Iris pigment epithelial cell (primary cell): ENCODE measurements at regions not wholly inside any gene's neighbourhood (a gene's known extent, or its start where the extent isn't known, plus 50 kb on each side); places are given as distances from the start of the nearest gene placed in this dataset.
"Not testable (repeated sequence)": the region's sequence is repeated elsewhere in the genome, so short reads cannot be mapped to it uniquely, and the experiment has no call there.

Experiments used
- DNase-seq: peaks from one replicate; pipeline ENCODE4 v3.0.0-alpha.2; 2011; ENCODE audit warnings: low read depth

GRCh38 chr6:130557481-130558112, 191.8 kb downstream of the TMEM200A start:
- no peak for DNase-seq

GRCh38 chr6:130558131-130558530, 192.3 kb downstream of the TMEM200A start:
- DNase-seq: peak; percentile 41

GRCh38 chr6:130559166-130559565, 193.3 kb downstream of the TMEM200A start:
- DNase-seq: peak; percentile 17

GRCh38 chr6:130560231-130560630, 194.4 kb downstream of the TMEM200A start:
- DNase-seq: peak; percentile 21

DNA sequence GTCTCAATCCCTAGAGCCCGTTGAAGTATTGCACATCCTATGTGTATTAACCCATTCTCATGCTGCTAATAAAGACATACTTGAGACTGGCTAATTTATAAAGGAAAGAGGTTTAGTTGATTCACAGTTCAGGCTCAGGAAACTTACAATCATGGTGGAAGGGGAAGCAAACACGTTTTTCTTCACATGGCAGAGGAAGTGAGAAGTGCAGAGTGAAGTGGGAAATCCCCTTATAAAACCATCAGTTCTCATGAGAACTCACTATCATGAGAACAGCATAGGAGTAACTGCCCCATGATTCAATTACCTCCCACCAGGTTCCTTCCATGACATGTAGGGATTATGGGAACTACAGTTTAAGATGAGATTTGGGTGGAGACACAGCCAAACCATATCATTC, 195.3 kb downstream of the TMEM200A start:
- not testable (repeated sequence) for DNase-seq

GRCh38 chr6:130565696-130566095, 199.9 kb downstream of the TMEM200A start:
- DNase-seq: no peak

- DNase-seq: no peak
Observed at GRCh38 chr6:130574146-130574545, 208.3 kb downstream of the TMEM200A start.

- no peak for DNase-seq
Observed at GRCh38 chr6:130575557-130575956, 209.7 kb downstream of the TMEM200A start.

DNA sequence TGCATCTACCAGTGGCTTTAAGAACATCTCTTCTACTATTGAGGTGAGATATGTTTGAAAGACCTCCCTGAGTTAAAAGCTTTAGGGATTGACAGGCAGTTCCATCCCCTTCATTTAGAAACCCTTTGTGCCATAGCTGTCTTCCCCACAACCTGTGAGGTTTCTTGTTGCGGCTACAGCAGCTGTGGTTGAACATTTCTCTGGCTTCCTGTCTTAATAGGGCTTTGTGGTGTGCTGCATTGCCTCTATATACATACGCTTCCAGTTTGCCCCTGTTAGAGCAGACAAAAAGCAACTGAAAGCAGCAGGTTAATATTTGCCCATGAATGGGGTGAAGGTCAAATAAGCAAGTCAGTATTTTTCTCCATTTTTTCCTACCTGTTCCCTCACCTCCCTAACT, 210.2 kb downstream of the TMEM200A start:
- no peak for DNase-seq

DNA sequence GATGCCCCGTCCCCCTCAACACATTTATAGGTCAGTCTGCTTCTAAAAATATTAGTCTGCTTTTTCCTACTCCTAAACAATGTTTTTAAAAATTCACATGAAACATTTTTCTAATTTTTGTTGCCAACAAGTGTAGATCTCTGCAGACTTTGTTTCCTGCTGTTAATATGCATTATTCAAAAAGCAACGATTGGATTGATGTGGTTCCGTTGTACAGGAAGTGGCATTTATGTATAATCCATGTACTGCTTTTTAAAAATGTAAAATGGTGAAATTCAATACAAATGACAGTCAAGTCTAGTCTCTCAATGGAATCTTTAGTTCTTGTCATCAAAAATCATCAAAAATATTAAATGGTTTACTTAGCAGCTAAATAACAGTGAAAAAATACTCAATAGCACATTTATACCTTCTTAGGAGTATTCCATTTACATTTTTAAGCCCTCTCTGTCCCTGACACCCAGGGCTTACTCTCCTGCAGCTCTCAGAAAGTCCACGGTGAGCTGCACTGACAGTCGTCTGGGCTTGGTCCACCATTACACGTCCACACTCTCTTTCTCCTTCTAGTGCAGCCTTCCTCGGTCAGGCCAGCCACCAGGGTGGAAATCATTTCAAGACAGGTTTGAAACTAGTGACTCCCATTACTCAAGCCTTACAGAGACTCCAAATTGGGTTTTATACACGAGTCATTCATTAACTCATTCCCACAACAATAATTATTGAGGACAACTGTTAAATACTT, 211.5 kb downstream of the TMEM200A start:
- no peak for DNase-seq

DNA sequence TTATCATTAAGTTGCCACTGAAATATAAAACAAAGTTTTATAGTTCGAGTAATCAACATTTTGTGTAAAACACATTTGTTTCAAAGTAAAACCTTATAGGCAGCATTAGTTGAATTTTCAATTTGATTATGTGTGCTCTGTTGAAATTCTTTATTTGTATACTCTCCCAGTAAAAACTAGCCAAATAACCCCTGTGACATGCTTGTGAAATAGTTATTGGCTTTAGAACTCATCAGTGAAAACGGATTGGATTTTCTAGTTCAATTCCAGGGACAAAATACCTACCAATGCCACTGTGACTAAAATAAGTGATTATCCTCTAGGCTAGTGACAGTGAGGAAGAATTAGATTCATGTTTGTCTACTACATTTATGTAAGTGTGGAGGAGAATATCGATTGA, 212.9 kb downstream of the TMEM200A start:
- no peak for DNase-seq

DNA sequence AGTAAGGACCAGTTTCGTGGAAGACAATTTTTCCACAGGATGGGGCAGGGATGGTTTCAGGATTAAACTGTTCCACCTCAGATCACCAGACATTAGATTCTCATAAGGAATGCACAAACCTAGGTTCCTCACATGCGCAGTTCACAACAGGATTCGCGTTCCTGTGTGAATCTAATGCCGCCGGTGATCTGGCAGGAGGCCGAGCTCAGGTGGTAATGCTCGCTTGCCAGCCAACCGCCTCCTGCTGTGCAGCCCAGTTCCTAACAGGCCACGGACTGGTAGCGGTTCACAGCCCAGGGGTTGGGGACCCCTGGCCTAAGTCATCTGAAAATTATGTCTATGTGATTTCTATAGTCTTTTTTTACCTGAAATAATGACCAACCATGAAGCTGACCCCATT, 217.5 kb downstream of the TMEM200A start:
- no peak for DNase-seq

DNA sequence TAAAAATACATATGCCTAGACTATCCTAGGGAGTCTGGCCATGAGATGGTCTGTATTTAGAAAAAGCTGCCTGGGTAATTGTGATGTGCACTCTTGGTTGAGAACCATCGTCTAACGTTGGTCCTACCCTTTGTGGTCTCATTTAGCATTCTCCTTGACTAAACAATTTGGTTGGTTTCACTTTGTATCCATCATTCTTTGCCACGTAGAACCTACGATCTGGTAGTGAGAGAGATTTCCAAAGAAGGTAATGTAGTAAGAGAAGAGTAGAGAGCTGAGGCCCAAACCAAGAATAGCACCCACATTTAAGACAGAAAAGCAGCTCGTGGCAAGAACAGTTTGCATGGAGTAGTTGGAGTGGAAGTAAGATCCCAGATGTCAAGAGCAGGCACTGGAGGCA, 219.8 kb downstream of the TMEM200A start:
- no peak for DNase-seq

GRCh38 chr6:130587778-130588520, 222.1 kb downstream of the TMEM200A start:
- DNase-seq: peak; percentile 93

DNA sequence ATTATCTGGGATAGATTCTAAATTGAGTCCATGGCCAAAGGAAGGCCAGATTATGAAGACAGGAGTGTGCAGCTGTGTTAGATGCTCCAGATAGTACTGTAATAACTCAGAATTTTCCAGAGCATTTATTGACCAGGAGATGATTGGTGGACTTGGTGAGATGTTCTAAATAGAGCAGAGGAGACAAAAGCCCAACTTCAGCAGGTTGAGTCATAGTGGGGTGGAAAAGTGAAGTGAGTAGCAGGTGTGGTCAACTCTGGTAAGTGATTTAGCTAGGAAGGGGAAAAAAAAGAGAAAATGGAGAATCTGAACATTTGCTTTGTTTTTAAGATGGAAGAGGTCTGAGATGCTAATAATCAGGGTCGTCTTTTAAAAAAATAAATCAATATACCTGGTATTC, 227.4 kb downstream of the TMEM200A start:
- no peak for DNase-seq

GRCh38 chr6:130593948-130594347, 228.1 kb downstream of the TMEM200A start:
- DNase-seq: no peak

DNA sequence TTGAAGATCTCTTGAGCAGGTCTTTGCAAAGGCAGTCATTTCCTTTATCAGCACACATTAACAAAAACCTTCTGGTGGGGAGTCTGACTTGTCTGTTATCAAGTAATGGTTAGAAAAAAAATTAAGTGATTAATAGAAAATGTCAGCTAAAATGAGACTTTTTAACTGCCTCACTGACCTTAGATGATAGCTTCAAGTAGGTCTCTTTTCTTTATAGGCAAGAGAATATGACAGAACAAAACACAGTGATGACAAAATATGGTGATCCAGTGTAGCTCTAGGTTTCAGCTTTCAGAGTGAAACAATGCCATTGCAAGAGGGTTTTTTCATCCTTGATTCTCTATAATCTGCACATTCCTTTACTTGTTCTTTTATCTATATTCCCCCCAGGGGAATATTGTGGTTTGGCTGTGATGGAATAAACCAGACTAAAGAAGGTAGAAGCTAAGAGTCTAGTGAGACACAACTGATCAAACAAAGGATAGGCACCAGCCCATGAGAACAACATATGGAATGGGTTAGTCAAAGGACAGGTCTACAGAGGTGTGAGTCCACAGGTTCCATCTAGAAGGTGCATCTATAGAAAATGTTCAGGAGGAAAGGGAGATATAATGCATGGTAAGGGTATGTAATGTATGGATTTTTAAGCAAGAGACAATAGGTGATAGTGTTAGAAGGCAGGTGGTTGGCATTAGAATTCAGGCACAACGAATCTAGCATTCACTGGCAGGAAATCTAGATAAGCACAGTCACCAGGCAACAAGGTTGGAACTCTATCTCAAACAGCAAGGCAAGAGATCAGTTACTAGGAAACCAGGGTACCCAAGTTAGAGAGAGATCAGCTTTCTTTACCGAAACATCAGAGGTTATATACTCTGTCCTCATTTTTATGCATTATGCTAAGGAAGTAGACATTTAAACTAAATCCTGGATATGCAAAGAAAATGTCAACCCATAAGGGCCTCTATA, 228.9 kb upstream of the SMLR1 start:
- DNase-seq: no peak

DNA sequence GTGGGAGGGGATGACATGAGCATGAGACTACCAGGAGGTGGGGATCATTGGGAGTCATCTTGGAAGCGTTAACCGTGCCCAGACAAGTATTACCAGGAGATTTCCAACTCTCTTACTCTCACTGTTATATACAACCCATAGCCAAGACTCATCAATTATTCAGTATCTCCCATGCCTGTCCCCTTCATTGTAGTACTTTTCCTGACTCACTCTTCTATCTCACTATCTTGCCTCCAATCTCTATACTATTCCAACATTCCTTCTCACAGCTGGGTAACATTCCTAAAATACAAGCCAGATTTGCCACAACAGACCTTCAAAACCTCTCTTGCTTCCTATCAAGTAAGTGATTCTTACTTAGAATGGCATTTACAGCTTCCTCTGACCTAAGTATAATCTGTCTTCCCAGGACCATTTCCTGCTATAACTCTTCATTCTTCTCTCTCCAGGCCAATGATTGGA, 226.3 kb upstream of the SMLR1 start:
- DNase-seq: peak; percentile 74

- peak; percentile 99 for DNase-seq
Observed at GRCh38 chr6:130602151-130602770, 224.9 kb upstream of the SMLR1 start.

GRCh38 chr6:130603391-130603790, 223.8 kb upstream of the SMLR1 start:
- no peak for DNase-seq

- DNase-seq: no peak
Observed at GRCh38 chr6:130604841-130605399, 222.3 kb upstream of the SMLR1 start.
